ENCODE measurements at regions not wholly inside any gene's neighbourhood (a gene's known extent, or its start where the extent isn't known, plus 50 kb on each side); places are given as distances from the start of the nearest gene placed in this dataset.
"Not testable (repeated sequence)": the region's sequence is repeated elsewhere in the genome, so short reads cannot be mapped to it uniquely, and the experiment has no call there.

- TF ChIP-seq CTCF (IDR thresholded peaks at IDR 0.05) (no peak), POLR2A (IDR thresholded peaks at IDR 0.05) (no peak), EP300 (IDR thresholded peaks at IDR 0.05) (no peak)
- Histone ChIP-seq H3K27ac (no peak overlapping the region), H3K4me3 (no peak overlapping the region), H3K36me3 (no peaks in the 10 kb centered on the region), H3K9me3 (no peaks in the 10 kb centered on the region), H3K27me3 (no peaks in the 10 kb centered on the region), H3K4me1 (no peaks in the 10 kb centered on the region)
- DNase-seq (ENCODE audit: low spot score in 2 of 2), result no peak
Observed at GRCh38 chr13:87235621-87236020, 435.6 kb upstream of the SLITRK5 start.

- 81 to 86% methylated on average over 3 of the region's 3 CpGs for WGBS, 2 donors
- no peaks in the 10 kb centered on the region for H3K4me1 ChIP-seq
- TF ChIP-seq EP300 (IDR thresholded peaks at IDR 0.05) (no peak), POLR2A (IDR thresholded peaks at IDR 0.05) (no peak), CTCF (IDR thresholded peaks at IDR 0.05) (no peak)
- DNase-seq (ENCODE audit: low spot score in 2 of 2), result no peak
- no peaks in the 10 kb centered on the region for H3K36me3 ChIP-seq
- H3K4me3 ChIP-seq, result no peak overlapping the region
- no peaks in the 10 kb centered on the region for H3K9me3 ChIP-seq
- no peak overlapping the region for H3K27ac ChIP-seq
- no peaks in the 10 kb centered on the region for H3K27me3 ChIP-seq
Observed at GRCh38 chr13:87244256-87244890, 426.8 kb upstream of the SLITRK5 start.

- WGBS, 2 donors, result 83 to 90% methylated on average over 8 of the region's 8 CpGs
- H3K27me3 ChIP-seq; H3K36me3 ChIP-seq; H3K4me1 ChIP-seq; DNase-seq (ENCODE audit: low spot score in 2 of 2); H3K4me3 ChIP-seq; H3K27ac ChIP-seq; H3K9me3 ChIP-seq: not testable (repeated sequence)
Observed at GRCh38 chr13:87249847-87250246, 421.3 kb upstream of the SLITRK5 start.

GRCh38 chr13:87255394-87255793 is 415.8 kb upstream of the SLITRK5 start:
- no peaks in the 10 kb centered on the region for H3K36me3 ChIP-seq

GRCh38 chr13:87259479-87260083 is 411.6 kb upstream of the SLITRK5 start:
- Histone ChIP-seq H3K36me3 (no peaks in the 10 kb centered on the region), H3K27me3 (no peaks in the 10 kb centered on the region), H3K9me3 (no peaks in the 10 kb centered on the region), H3K4me1 (no peaks in the 10 kb centered on the region), H3K27ac (no peak overlapping the region), H3K4me3 (peak overlapping the region in 2 of 4 donors; percentile 8 to 24)
- WGBS, 2 donors, result 9 to 20% methylated on average over 5 of the region's 5 CpGs
- no peak for TF ChIP-seq POLR2A (IDR thresholded peaks at IDR 0.05)
- peak in 3 of 5 experiments; percentile 13 to 48 (median 15) for TF ChIP-seq CTCF (IDR thresholded peaks at IDR 0.05)
- DNase-seq (ENCODE audit: low spot score in 2 of 2), result no peak

More at GRCh38 chr13:87255394-87255793, 415.8 kb upstream of the SLITRK5 start:
- 92% methylated on average over 5 of the region's 5 CpGs for WGBS, 2 donors
- no peaks in the 10 kb centered on the region for H3K4me1 ChIP-seq
- no peaks in the 10 kb centered on the region for H3K27me3 ChIP-seq
- H3K27ac ChIP-seq, result no peak overlapping the region
- DNase-seq (ENCODE audit: low spot score in 2 of 2), result no peak
- no peaks in the 10 kb centered on the region for H3K9me3 ChIP-seq
- TF ChIP-seq EP300 (IDR thresholded peaks at IDR 0.05) (no peak), CTCF (IDR thresholded peaks at IDR 0.05) (no peak), POLR2A (IDR thresholded peaks at IDR 0.05) (no peak)
- H3K4me3 ChIP-seq, result no peak overlapping the region
